Coronary artery (tissue), 2 donors: ENCODE measurements at regions not wholly inside any gene's neighbourhood (a gene's known extent, or its start where the extent isn't known, plus 50 kb on each side); places are given as distances from the start of the nearest gene placed in this dataset.
"Not testable (repeated sequence)": the region's sequence is repeated elsewhere in the genome, so short reads cannot be mapped to it uniquely, and the experiment has no call there.

ENCODE experiments used
- DNase-seq: peaks from one replicate; pipeline ENCODE4 v3.0.0-alpha.2; 2017; ENCODE audit warnings: low spot score
- H3K27ac ChIP-seq, 2 donors: fragments of 200-600 bp; sonication (generic); one replicate each; pipeline ENCODE4 v1.5.1; 2016 to 2019
- H3K4me3 ChIP-seq: fragments of 200-600 bp; sonication (generic); 2 replicates; pipeline ENCODE4 v1.5.1; 2016; ENCODE audit warnings: mild to moderate bottlenecking, moderate library complexity
- TF ChIP-seq, protein P1 (sequence below): fragments of 200-600 bp; sonication (generic); IDR thresholded peaks from one replicate; pipeline ENCODE4 v1.5.1; 2019; ENCODE audit warnings: antibody characterized with exemption

DNA sequence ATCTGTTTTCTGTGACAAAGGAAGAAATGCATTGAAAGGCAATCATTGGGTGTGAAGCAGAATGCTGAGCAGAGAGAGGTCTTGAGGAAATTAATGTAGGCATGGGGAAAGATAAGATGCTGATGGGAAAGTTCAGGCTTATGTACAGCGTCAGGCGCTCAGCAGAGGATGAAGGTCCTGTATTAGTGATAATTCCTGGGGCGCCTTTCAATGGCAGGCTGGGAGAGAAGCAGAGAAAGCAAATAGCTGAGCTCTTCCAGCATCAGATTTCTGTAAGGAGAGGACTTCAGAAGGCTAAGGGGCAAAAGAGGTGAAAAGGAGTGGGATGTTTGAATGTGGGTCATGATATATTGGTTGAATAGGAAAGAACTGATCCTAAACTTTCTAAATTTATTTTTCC lies 129.8 kb downstream of the HNMT start:
- H3K4me3 ChIP-seq: no peak overlapping the region
- no peak overlapping the region for H3K27ac ChIP-seq
- TF ChIP-seq, protein P1, sequence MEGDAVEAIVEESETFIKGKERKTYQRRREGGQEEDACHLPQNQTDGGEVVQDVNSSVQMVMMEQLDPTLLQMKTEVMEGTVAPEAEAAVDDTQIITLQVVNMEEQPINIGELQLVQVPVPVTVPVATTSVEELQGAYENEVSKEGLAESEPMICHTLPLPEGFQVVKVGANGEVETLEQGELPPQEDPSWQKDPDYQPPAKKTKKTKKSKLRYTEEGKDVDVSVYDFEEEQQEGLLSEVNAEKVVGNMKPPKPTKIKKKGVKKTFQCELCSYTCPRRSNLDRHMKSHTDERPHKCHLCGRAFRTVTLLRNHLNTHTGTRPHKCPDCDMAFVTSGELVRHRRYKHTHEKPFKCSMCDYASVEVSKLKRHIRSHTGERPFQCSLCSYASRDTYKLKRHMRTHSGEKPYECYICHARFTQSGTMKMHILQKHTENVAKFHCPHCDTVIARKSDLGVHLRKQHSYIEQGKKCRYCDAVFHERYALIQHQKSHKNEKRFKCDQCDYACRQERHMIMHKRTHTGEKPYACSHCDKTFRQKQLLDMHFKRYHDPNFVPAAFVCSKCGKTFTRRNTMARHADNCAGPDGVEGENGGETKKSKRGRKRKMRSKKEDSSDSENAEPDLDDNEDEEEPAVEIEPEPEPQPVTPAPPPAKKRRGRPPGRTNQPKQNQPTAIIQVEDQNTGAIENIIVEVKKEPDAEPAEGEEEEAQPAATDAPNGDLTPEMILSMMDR: no peak
- DNase-seq: no peak

DNA sequence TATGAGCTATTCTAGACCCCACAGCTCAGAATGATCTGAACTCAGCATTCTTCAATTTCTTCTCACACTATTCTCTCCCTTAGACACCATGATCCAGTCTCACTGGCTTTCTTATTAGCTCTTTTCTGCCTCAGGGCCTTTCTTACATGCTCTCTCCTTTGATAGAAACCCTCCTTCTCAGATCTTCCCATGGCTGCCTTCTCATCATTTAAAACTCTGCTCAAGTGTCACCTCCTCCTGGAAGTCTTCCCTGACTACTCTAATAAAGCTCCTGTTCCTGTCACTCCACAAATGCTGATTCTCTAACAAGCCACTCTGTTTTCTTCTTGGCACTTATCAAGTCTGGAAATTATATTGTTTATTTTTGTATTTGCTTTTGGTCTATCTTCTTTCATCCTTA lies 131.1 kb downstream of the HNMT start:
- TF ChIP-seq, protein P1: no peak
- no peak overlapping the region for H3K27ac ChIP-seq
- no peak for DNase-seq
- H3K4me3 ChIP-seq: no peak overlapping the region

DNA sequence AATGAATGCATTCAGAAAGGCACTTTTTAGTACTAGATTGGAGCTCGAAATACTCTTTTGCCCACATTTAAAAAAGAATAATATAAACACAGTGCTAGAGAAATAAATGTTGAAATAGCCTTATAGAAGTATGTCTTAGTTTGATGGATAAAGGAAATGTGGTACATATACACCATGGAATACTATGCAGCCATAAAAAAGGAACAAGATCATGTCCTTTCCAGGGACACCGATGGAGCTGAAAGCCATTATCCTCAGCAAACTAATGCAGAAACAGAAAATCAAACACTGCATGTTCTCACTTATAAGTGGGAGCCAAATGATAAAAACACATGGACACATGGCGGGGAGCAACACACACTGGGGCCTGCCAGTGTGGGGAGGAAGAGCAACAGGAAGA lies 135.0 kb downstream of the HNMT start:
- H3K4me3 ChIP-seq, DNase-seq, H3K27ac ChIP-seq: not testable (repeated sequence)

DNA sequence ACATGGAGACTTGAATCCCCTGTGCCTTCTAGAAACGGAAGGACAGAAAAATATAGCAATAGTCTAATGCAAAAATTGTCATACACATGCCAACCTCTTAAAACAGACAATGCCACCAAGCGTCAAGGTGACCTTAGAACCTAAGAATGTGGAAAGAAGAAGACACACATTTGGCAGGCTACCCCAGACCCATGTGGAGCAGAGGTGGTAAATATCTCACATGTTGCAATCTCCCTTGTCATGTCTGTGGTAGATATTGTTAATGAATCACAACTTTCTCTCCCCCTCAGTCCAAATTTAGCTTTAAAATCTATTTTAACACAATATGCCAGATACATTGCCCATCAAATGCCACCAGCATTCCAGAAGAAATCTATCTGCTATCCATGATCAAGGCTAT lies 137.4 kb downstream of the HNMT start:
- no peak overlapping the region for H3K4me3 ChIP-seq
- no peak overlapping the region for H3K27ac ChIP-seq
- no peak for DNase-seq
- TF ChIP-seq, protein P1: no peak

DNA sequence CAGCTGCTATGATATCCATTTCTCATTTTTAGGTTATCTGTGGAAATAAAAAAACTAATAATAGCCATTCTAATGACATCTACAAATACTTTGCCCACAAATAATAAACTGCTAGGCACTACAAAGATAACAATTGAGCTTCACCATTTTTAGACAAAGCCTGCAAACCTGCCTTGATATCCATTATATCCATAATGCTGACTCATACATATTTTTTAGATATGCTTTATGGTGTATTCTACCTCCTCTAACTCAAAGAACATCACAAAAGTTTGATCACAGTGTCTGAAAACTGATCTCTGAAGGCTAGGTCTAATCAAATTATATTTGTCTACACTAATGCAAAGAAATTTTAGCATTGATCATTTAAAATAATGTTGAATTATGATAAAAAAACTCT lies 138.4 kb downstream of the HNMT start:
- Histone ChIP-seq H3K27ac (no peak overlapping the region), H3K4me3 (no peak overlapping the region)
- no peak for DNase-seq
- TF ChIP-seq, protein P1: no peak

DNA sequence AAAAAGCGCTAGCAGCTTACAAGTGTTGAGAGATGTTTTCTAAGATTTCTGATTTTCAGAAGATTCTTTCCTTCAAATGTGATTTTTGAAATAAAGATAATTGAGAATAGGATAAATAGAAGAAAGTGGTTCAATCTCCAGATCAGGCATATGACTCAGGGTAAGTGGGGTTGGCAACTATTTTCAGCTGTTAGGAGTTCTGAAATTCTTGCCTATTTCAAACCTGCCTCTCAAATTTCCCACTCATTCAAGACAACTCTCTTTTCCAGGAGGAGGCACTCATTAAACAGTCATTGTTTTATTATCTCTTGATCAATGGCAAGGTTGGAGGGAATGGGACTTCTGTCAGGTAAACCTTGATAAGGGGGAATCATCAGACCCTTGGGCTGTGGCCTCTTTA lies 138.9 kb downstream of the HNMT start:
- Histone ChIP-seq H3K27ac (no peak overlapping the region), H3K4me3 (no peak overlapping the region)
- no peak for DNase-seq
- TF ChIP-seq, protein P1: no peak

DNA sequence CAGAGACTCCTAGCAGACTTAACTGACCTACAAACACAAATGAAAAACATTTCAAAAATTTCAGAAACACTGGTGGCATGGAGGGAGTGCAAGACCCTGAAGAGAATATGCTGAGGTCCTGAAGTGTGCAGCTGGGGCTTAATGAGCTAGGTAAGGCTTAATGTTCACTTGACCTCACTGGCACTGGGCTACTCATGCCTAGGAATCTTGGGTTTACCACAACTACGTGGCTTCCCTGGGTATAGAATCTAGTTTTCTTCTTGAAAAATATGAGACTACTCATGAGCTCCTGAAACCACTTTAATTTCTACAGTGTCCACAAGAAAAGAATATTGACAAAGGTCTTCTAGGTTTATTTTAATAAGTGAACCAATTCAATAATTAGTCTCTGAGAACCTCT lies 139.8 kb downstream of the HNMT start:
- no peak for DNase-seq
- TF ChIP-seq, protein P1: no peak
- no peak overlapping the region for H3K4me3 ChIP-seq
- no peak overlapping the region for H3K27ac ChIP-seq

DNA sequence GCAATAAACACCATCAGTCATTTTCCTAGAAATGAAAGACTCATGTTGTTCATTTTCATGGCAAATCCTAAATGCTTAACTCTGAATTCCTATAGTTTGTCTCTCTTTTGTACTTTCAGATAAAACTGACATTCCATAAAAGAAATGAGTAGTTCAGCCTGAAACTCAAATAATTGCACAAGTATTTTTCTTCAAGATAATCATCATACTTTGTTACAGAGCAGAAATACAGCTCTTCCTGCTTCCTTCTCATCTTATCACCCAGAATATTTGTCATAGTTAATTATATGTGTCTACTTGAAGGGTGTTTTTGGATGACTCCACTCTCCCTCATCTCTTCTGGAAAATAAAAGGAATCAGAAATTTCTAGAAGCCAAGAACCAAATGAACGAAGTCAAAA lies 141.1 kb downstream of the HNMT start:
- TF ChIP-seq, protein P1: no peak
- H3K27ac ChIP-seq: no peak overlapping the region
- no peak for DNase-seq
- no peak overlapping the region for H3K4me3 ChIP-seq
